ENCODE measurements at regions not wholly inside any gene's neighbourhood (a gene's known extent, or its start where the extent isn't known, plus 50 kb on each side); places are given as distances from the start of the nearest gene placed in this dataset.

- POLR2A ChIA-PET = no interaction called here
- H3K36me3 Mint-ChIP-seq (ENCODE audit: low read depth) = no peaks in the 10 kb centered on the region
- no peak overlapping the region for H3K27ac Mint-ChIP-seq
- DNase-seq (no peak), ATAC-seq (no peak)
- no peaks in the 10 kb centered on the region for H3K27me3 Mint-ChIP-seq
- H3K4me1 Mint-ChIP-seq (ENCODE audit: low read depth) = no peaks in the 10 kb centered on the region
- intact Hi-C loops (cut with micrococcal nuclease) = no loop called here
- CTCF ChIA-PET = no interaction called here
- TF ChIP-seq CTCF (IDR thresholded peaks at IDR 0.05) = no peak
- H3K9me3 Mint-ChIP-seq = no peaks in the 10 kb centered on the region
- no peak overlapping the region for H3K4me3 Mint-ChIP-seq
Observed at GRCh38 chr5:124683917-124684555, 62.4 kb downstream of the ZNF608 start.

DNA sequence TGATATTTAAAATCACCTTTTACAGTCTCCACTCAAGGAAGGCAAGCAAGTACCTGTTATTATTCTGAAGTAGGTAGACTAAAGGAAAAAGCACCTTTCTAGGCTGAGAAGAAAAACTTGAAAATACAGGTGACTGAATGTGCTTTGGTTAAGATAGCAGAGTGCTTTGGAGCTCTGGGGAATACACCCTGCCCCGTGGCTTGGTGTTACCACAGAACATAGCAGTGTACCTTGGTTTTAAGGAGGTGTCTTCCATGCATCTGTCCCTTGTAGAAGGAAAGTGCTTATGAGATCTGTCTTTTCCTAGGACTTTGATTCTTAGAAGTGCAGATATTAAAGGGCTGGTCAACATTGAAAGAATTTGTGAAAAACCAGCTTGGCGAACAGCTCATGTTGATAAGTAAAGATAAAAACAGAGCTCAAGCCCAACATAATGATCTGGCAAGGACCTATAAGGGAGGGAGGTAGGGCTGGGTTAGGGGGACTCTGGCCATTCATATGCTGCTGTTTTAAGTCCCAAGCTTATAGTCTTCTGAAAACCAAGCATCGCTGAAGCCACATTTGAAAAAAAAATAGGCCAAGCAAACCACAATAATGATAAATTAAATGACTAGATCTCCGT is 66.8 kb downstream of the ZNF608 start:
- no peaks in the 10 kb centered on the region for H3K4me1 Mint-ChIP-seq (ENCODE audit: low read depth)
- H3K27me3 Mint-ChIP-seq = no peaks in the 10 kb centered on the region
- DNase-seq (no peak), ATAC-seq (no peak)
- intact Hi-C loops (cut with micrococcal nuclease) = no loop called here
- ChIA-PET CTCF (no interaction called here), POLR2A (no interaction called here)
- TF ChIP-seq CTCF (IDR thresholded peaks at IDR 0.05) = no peak
- no peak overlapping the region for H3K27ac Mint-ChIP-seq
- H3K4me3 Mint-ChIP-seq = no peak overlapping the region
- H3K36me3 Mint-ChIP-seq (ENCODE audit: low read depth) = no peaks in the 10 kb centered on the region
- no peaks in the 10 kb centered on the region for H3K9me3 Mint-ChIP-seq

GRCh38 chr5:124678922-124679519 is 67.4 kb downstream of the ZNF608 start:
- Mint-ChIP-seq H3K27me3 (no peaks in the 10 kb centered on the region), H3K36me3 (ENCODE audit: low read depth) (no peaks in the 10 kb centered on the region), H3K4me1 (ENCODE audit: low read depth) (no peaks in the 10 kb centered on the region), H3K9me3 (no peaks in the 10 kb centered on the region), H3K4me3 (no peak overlapping the region), H3K27ac (no peak overlapping the region)
- ChIA-PET CTCF (no interaction called here), POLR2A (no interaction called here)
- intact Hi-C loops (cut with micrococcal nuclease) = no loop called here
- DNase-seq (no peak), ATAC-seq (no peak)
- no peak for TF ChIP-seq CTCF (IDR thresholded peaks at IDR 0.05)

- CTCF ChIA-PET = no interaction called here
- no peak overlapping the region for H3K27ac Mint-ChIP-seq
- no peak for DNase-seq
- no peak for ATAC-seq
- intact Hi-C loops (cut with micrococcal nuclease) = no loop called here
- TF ChIP-seq CTCF (IDR thresholded peaks at IDR 0.05) = no peak
- H3K4me3 Mint-ChIP-seq = no peak overlapping the region
- H3K36me3 Mint-ChIP-seq (ENCODE audit: low read depth) = no peaks in the 10 kb centered on the region
- POLR2A ChIA-PET = no interaction called here
- no peaks in the 10 kb centered on the region for H3K27me3 Mint-ChIP-seq
- H3K9me3 Mint-ChIP-seq = no peaks in the 10 kb centered on the region
- H3K4me1 Mint-ChIP-seq (ENCODE audit: low read depth) = no peaks in the 10 kb centered on the region
Observed at GRCh38 chr5:124678468-124678867, 68.0 kb downstream of the ZNF608 start.
